AG09309 (cell line): ENCODE measurements at regions not wholly inside any gene's neighbourhood (a gene's known extent, or its start where the extent isn't known, plus 50 kb on each side); places are given as distances from the start of the nearest gene placed in this dataset.
"Not testable (repeated sequence)": the region's sequence is repeated elsewhere in the genome, so short reads cannot be mapped to it uniquely, and the experiment has no call there.

Source experiments
- DNase-seq: peaks from one replicate; pipeline ENCODE4 v3.0.0-alpha.2; 2010; ENCODE audit warnings: low read depth
- H3K4me3 ChIP-seq: 2 replicates; pipeline ENCODE4 v1.5.1; 2011; ENCODE audit warnings: mild to moderate bottlenecking, low read depth, low read length, moderate library complexity; ENCODE audit not compliant: control insufficient read depth
- CTCF ChIP-seq: IDR thresholded peaks from 2 replicates; pipeline ENCODE4 v1.5.1; 2011; ENCODE audit warnings: mild to moderate bottlenecking, low read depth, low read length, inconsistent platforms; ENCODE audit not compliant: insufficient read depth, control insufficient read depth; ENCODE audit errors: missing control alignments

GRCh38 chr1:192489047-192489446 is 86.5 kb upstream of the RGS1 start:
- no peak for TF ChIP-seq CTCF
- peak; percentile 51 for DNase-seq
- no peak overlapping the region for H3K4me3 ChIP-seq

GRCh38 chr1:192489748-192490147 is 85.8 kb upstream of the RGS1 start:
- no peak overlapping the region for H3K4me3 ChIP-seq
- no peak for TF ChIP-seq CTCF
- peak; percentile 84 for DNase-seq

GRCh38 chr1:192491804-192492554 is 83.6 kb upstream of the RGS1 start:
- H3K4me3 ChIP-seq = no peak overlapping the region
- DNase-seq = no peak
- no peak for TF ChIP-seq CTCF

GRCh38 chr1:192493584-192493983 is 82.0 kb upstream of the RGS1 start:
- no peak overlapping the region for H3K4me3 ChIP-seq
- no peak for DNase-seq
- TF ChIP-seq CTCF = no peak

DNA sequence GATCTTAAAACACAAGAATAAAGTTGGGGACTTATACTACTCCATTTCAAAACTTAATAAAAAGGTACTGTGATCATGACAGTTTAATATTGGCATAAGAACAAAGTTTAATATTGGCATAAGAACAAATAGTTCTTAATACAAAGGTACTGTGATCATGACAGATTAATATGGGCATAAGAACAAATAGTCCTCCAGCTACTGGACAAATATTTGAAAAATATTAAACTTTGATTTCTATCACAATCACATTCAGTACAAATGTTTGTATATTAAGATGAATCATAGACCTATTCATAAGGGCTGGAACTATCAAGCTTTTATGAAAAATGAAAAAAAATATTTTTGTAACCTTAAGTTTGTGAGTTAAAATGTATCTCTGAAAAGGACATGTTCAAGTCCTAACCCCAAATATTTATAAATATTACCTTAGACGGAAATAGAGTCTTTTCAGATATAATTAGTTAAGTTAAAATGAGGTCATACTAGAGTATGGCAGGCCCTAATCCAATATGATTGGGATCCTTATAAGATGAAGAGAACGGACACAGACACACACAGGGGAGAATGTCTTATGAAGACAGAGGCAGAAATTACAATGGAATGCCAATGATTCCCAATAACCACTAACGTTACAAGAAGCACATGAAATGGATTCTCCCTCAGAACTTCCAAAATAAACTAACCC is 79.1 kb upstream of the RGS1 start:
- H3K4me3 ChIP-seq = no peak overlapping the region
- no peak for TF ChIP-seq CTCF
- DNase-seq = no peak

GRCh38 chr1:192497214-192497794 is 78.3 kb upstream of the RGS1 start:
- no peak for TF ChIP-seq CTCF
- no peak for DNase-seq
- no peak overlapping the region for H3K4me3 ChIP-seq

DNA sequence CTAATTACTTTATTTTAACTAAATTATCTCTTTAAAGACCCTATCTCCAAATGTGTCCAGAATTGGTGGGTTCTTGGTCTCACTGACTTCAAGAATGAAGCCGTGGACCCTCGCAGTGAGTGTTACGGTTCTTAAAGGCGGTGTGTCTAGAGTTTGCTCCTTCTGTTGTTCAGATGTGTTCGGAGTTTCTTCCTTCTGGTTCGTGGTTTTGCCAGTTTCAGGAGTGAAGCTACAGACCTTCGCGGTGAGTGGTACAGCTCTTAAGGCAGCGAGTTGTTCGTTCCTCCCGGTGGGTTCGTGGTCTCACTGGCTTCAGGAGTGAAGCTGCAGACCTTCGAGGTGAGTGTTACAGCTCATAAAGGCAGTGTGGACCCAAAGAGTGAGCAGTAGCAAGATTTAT is 77.5 kb upstream of the RGS1 start:
- H3K4me3 ChIP-seq, DNase-seq: not testable (repeated sequence)

DNA sequence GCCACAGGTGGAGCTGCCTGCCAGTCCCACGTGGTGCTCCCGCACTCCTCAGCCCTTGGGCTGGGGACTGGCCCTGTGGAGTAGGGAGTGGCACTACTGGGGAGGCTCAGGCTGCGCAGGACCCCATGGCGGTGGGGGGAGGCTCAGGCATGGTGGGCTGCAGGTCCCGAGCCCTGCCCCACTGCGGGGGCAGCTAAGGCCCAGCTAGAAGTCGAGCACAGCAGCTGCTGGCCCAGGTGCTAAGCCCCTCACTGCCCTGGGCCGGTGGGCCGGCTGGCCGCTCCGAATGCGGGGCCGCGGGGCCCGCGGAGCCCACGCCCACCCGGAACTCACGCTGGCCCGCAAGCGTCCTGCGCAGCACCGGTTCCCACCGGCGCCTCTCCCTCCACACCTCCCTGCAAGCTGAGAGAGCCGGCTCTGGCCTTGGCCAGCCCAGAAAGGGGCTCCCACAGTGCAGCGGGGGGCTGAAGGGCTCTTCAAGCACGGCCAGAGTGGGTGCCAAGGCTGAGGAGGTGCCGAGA is 76.5 kb upstream of the RGS1 start:
- DNase-seq, H3K4me3 ChIP-seq: not testable (repeated sequence)

- DNase-seq, H3K4me3 ChIP-seq: not testable (repeated sequence)
These were observed 75.0 kb upstream of the RGS1 start for GRCh38 chr1:192500541-192500940.
